SU-DHL-6 (cell line): ENCODE measurements at regions not wholly inside any gene's neighbourhood (a gene's known extent, or its start where the extent isn't known, plus 50 kb on each side); places are given as distances from the start of the nearest gene placed in this dataset.

Source experiments
- H2AFZ ChIP-seq: fragments of 200-600 bp; sonication (generic); 2 replicates; pipeline ENCODE4 v1.6.1; 2014; ENCODE audit warnings: low read depth, mild to moderate bottlenecking, moderate library complexity, mixed read lengths, antibody characterized with exemption, low read length; ENCODE audit not compliant: severe bottlenecking
- H3F3A ChIP-seq: fragments of 200-600 bp; shearing (Covaris generic); 2 replicates; pipeline ENCODE4 v1.6.0; 2016; ENCODE audit warnings: antibody characterized with exemption, mild to moderate bottlenecking; ENCODE audit not compliant: insufficient read depth
- H3K27ac ChIP-seq: fragments of 200-600 bp; sonication (generic); 2 replicates; pipeline ENCODE4 v1.5.1; 2016; ENCODE audit warnings: low read depth, mild to moderate bottlenecking, low read length, moderate library complexity, mixed read lengths
- H3K27me3 ChIP-seq: fragments of 200-600 bp; sonication (generic), shearing (Covaris generic); 2 replicates; pipeline ENCODE4 v1.6.0; 2014; ENCODE audit warnings: mild to moderate bottlenecking, low read length
- H3K36me3 ChIP-seq: fragments of 200-600 bp; sonication (generic); 2 replicates; pipeline ENCODE4 v1.6.1; 2014; ENCODE audit warnings: mild to moderate bottlenecking, low read length, mixed read lengths
- H3K4me2 ChIP-seq: fragments of 300-600, 200-600 bp; shearing (Covaris generic), sonication (generic); 2 replicates; pipeline ENCODE4 v1.6.0; 2014; ENCODE audit warnings: low read length, low read depth, mild to moderate bottlenecking; ENCODE audit not compliant: poor library complexity, severe bottlenecking
- H3K4me3 ChIP-seq: fragments of 200-600 bp; sonication (generic); 2 replicates; pipeline ENCODE4 v1.5.1; 2014; ENCODE audit warnings: antibody characterized with exemption, low read length, mild to moderate bottlenecking, mixed read lengths; ENCODE audit not compliant: insufficient read depth, poor library complexity, severe bottlenecking
- H3K79me2 ChIP-seq: fragments of 200-600 bp; sonication (generic); 2 replicates; pipeline ENCODE4 v1.6.1; 2014; ENCODE audit warnings: mild to moderate bottlenecking, low read length, moderate library complexity; ENCODE audit not compliant: insufficient read depth
- H3K9ac ChIP-seq: fragments of 200-600 bp; sonication (generic); 2 replicates; pipeline ENCODE4 v1.7.0; 2014; ENCODE audit warnings: mild to moderate bottlenecking, low read length
- H3K9me2 ChIP-seq: fragments of 200-600 bp; sonication (generic); replicated peaks from 2 replicates; pipeline ENCODE4 v1.6.1; 2014; ENCODE audit warnings: low read length; ENCODE audit not compliant: insufficient read depth
- H3K9me3 ChIP-seq: fragments of 200-600 bp; sonication (generic); 2 replicates; pipeline ENCODE4 v1.6.1; 2014; ENCODE audit warnings: low read length, mixed read lengths; ENCODE audit not compliant: insufficient read depth
- H4K20me1 ChIP-seq: fragments of 200-600 bp; sonication (generic); 2 replicates; pipeline ENCODE4 v1.6.1; 2014; ENCODE audit warnings: low read depth, mild to moderate bottlenecking, antibody characterized with exemption, low read length, moderate library complexity, mixed read lengths
- CTCF ChIP-seq: fragments of 200-600 bp; sonication (generic); IDR thresholded peaks from one replicate; pipeline ENCODE4 v1.5.1; 2017; ENCODE audit warnings: antibody characterized with exemption, mild to moderate bottlenecking, low read length, moderate library complexity; ENCODE audit not compliant: insufficient read depth, poor library complexity, severe bottlenecking
- EZH2phosphoT487 ChIP-seq: fragments of 200-600 bp; sonication (generic), shearing (Covaris generic); conservative IDR thresholded peaks from 2 replicates; pipeline ENCODE4 v1.6.1; 2018; ENCODE audit warnings: mild to moderate bottlenecking, antibody characterized with exemption, low read length, moderate library complexity, mixed read lengths

GRCh38 chr5:10077791-10078545 lies 171.7 kb downstream of the ATPSCKMT start:
- Histone ChIP-seq H3K79me2 (no peaks in the 10 kb centered on the region), H3K27me3 (no peaks in the 10 kb centered on the region), H3K9ac (no peak overlapping the region), H4K20me1 (no peaks in the 10 kb centered on the region), H3K9me2 (no peaks in the 10 kb centered on the region), H3K4me3 (no peak overlapping the region), H3K27ac (no peak overlapping the region), H3K36me3 (no peaks in the 10 kb centered on the region), H3K4me2 (no peak overlapping the region), H3F3A (no peaks in the 10 kb centered on the region), H2AFZ (no peak overlapping the region), H3K9me3 (no peaks in the 10 kb centered on the region)
- TF ChIP-seq EZH2phosphoT487, result no peak
- no peak for TF ChIP-seq CTCF

GRCh38 chr5:10073441-10074104 lies 176.1 kb downstream of the ATPSCKMT start:
- Histone ChIP-seq H3K4me2 (no peak overlapping the region), H3K9ac (no peak overlapping the region), H4K20me1 (no peaks in the 10 kb centered on the region), H3K4me3 (no peak overlapping the region), H3K9me3 (no peaks in the 10 kb centered on the region), H3K27ac (no peak overlapping the region), H3F3A (no peaks in the 10 kb centered on the region), H2AFZ (no peak overlapping the region), H3K27me3 (no peaks in the 10 kb centered on the region), H3K9me2 (no peaks in the 10 kb centered on the region), H3K36me3 (no peaks in the 10 kb centered on the region), H3K79me2 (no peaks in the 10 kb centered on the region)
- TF ChIP-seq CTCF, result no peak
- no peak for TF ChIP-seq EZH2phosphoT487

GRCh38 chr5:10069637-10070313 lies 179.9 kb downstream of the ATPSCKMT start:
- Histone ChIP-seq H3K9ac (no peak overlapping the region), H3K36me3 (no peaks in the 10 kb centered on the region), H2AFZ (no peak overlapping the region), H3K4me2 (no peak overlapping the region), H3K27ac (no peak overlapping the region), H3K9me3 (no peaks in the 10 kb centered on the region), H3F3A (no peaks in the 10 kb centered on the region), H3K9me2 (no peaks in the 10 kb centered on the region), H3K4me3 (no peak overlapping the region), H3K27me3 (no peaks in the 10 kb centered on the region), H4K20me1 (no peaks in the 10 kb centered on the region), H3K79me2 (no peaks in the 10 kb centered on the region)
- TF ChIP-seq CTCF (no peak), EZH2phosphoT487 (no peak)
